NCI-H2196 (cell line): ENCODE measurements at regions not wholly inside any gene's neighbourhood (a gene's known extent, or its start where the extent isn't known, plus 50 kb on each side); places are given as distances from the start of the nearest gene placed in this dataset.
"Not testable (repeated sequence)": the region's sequence is repeated elsewhere in the genome, so short reads cannot be mapped to it uniquely, and the experiment has no call there.

Experiments used
- DNase-seq: peaks from one replicate; lab custom pipeline; 2025; ENCODE audit not compliant: unreplicated experiment; lab: John Stamatoyannopoulos, UW

DNA sequence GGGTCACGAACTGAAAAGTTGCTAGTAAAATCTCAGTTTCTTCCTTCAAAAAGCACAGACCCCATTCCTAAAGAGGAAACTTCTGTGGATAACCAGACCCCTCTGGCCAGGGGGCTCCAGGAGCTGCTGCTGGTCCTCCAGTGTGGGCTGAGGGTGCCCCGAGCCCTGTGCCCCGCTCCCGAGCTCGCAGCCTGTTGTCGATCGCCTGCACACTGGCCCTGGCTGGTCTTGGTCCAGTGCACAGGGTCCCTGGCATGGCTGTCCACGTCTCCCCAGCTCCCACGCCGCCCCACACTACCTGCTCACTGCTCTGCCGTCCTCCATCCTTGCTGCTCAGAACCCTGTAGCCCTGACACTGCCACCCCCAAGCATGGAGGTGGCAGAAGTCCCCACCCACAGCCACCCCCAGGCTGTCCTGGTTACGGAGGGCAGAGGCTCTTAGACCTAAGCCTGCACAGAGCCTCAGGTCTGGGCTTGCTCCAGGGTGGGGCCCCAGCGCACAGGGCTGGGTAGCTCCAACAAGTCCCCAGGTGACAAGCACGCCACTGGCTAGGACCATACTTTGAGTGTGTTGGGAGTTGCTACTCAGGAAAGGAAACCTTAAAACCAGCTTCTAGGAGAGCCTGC, 87.0 kb downstream of the PLXNA1 start:
- DNase-seq = no peak

DNA sequence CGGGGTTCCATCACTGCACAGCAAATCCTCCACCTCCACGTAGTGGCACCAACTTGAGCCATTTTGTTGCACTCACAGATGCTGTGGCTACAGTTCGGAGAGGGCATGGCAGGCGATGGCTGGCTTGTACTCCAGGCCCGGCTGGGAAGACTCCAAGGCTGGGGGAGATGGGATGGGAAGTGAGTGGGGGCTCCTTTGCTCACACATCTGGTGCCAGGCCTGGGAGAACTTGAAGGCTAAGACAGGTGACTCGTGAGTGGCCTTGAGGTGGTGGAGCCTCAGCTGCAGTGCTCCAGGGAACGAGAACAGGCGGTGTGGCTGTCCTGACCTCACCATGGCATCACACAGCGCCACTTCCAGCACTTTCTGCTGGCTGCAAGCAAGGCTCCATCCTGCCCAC, 87.9 kb downstream of the PLXNA1 start:
- DNase-seq = no peak

DNA sequence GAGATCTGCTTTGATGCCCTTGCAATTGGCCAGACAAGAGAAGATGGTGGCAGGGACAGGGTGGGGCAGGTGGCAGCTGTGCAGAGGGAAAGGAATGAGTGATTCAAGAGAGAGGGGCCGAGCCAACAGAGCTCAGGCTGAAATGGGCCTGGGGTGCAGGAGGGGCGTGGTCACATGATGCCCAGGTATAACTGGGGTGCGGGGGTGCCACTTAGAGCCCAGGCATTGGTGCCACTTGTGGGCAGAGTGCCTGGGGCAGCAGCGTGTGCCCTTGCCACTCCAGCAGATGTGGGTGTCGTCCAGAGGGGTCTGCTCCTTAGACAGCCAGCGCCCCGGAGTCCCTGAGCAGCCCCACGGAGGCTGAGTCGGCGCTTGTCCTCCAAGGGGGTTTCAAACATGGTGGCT, 88.7 kb downstream of the PLXNA1 start:
- no peak for DNase-seq

DNA sequence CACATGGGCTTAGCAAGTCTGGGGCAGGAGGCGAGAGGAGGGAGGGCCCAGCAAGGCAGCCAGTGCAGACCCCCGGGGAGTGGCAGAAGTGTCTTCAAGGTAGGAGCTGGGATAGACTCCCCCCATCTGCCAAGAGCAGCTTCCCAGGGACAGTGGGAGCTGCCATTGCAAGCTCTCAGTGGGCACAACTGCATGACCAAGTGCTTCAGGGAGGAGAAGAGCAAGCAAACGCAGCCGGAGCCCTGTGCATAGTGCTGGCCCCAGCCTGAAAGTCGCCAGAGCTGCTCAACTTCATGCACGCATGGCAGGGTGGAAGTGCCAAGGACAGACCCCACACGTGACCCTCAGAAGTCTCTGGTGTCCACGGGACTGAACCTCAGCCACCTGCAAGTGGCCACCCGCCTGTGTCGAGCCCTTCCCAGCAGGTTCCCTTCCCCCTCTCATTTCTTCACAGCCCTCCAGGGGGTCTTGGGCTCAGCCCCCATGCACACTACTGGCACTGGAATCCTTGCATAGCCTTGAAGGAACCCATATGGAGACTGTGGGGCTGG, 89.4 kb downstream of the PLXNA1 start:
- DNase-seq = no peak

DNA sequence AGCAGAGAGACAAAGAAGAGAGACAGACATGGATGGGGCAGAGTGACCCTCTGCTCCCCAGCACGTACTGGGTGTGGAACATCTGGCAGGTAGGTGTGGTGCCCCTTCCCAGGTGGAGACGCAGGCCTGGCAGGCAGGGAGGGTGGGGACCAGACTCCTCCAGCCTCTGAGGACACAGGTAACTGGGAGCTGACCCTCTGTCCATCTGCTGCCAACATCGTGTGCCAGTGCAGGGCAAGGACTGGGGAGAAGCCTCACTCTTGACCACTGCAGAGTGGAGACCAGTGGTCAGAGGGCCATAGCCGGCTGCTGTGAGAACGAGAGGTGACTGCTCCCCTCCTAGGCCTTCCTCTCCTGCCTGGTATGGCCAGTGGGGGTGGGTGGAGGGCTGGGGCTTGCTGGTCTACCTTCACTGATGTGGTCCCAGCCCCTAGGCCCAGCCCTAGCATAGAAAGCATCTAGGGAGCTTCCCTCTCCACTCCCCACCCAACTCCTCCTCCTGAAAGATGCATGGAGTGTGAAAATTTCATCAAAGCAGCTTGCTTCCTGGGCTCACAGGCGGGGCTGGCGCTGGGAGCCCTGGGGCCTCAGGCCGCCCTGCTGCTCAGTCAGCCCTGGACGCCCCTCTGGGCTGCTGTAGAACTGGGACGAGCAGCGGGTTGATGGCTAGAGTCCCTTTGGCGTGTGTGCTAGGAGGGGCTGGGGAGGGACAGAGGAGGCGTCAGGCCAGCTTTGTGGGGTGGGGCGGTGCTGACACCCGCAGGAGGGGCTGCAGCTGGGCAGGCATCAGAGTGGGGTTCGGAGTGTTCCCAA, 90.3 kb downstream of the PLXNA1 start:
- DNase-seq = no peak

DNA sequence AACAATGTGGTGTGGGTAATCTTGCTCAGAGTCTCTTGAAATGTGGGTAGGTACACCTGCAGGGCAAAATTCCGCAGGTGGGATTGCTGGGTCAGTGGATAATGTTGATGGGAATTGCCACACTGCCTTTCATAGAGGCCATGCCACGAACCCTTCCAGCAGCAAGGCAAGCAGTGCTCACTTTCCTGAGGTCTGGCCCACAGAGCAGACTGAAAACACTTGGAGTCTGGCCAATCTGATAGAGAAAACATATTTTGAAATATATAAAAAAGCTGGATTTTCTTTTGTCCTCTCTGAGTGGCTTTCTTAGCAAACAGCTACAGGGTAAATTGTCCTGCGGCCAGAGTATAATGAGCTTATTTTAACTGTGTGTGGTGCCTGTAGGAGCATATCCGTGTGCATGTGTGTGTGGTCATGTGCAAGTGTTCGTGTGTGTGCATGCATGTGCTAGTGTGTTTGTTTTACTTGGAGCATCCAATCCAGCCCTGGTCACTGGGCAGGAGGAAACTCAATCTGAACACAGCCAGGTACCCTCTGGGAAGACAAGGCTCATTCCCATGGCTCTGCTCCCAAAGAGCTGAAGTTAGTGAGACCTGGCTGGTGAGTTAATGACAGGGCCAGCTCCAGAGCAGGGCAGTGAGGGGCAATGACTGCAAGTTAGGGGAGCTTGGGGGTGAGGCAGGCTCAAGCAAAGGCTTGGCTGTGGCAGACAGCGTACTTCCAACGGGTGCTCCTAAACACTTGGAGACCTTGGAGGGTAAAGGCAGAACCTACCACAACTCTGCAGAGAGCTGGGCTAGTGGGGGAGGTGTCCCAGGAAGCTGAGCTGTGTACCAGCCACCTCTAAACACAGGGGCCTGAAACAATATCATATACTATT, 91.3 kb downstream of the PLXNA1 start:
- DNase-seq = peak; percentile 48

DNA sequence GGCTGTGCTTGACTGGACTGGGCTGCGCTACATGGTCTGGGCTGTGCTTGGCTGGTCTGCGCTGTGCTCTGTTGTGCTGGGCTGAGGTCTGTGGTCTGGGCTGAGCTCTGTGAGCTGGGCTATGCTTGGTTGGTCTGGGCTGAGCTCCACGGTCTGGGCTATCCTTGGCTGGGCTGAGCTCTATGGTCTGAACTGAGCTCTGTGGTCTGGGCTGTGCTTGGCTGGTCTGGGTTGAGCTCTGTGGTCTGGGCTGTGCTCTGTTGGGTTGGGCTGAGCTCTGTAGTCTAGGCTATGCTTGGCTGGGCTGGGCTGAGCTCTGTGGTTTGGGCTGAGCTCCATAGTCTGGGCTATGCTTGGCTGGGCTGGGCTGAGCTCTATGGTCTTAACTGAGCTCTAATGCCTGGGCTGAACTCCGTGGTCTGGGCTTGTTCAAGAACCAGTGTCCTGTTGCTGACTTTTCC, 92.0 kb downstream of the PLXNA1 start:
- peak; percentile 42 for DNase-seq

DNA sequence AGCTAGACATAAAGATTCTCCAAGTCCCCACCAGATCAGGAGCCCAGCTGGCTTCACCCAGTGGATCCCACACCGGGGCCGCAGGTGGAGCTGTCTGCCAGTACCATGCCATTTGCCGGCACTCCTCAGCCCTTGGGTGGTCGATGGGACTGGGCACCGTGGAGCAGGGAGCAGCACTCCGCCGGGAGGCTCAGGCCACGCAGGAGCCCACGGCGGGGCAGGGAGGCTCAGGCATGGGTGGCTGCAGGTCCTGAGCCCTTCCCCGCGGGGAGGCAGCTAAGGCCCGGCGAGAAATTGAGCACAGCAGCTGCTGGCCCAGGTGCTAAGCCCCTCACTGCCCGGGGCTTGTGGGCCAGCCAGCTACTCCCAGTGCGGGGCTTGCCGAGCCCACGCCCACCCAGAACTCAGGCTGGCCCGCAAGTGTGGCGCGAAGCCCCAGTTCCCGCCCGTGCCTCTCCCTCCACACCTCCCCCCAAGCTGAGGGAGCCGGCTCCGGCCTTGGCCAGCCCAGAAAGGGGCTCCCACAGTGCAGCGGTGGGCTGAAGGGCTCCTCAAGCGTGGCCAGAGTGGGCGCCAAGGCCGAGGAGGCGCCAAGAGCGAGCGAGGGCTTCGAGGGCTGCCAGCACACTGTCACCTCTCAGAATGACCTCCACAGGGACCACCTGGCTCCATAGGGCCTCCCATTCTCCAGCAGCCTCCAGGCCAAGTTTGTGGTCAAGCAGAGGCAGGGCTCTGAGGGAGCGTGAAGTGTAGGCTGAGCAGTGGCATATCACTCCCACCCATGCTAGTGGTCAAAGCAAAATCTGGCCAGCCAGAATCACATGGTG, 93.5 kb downstream of the PLXNA1 start:
- not testable (repeated sequence) for DNase-seq

DNA sequence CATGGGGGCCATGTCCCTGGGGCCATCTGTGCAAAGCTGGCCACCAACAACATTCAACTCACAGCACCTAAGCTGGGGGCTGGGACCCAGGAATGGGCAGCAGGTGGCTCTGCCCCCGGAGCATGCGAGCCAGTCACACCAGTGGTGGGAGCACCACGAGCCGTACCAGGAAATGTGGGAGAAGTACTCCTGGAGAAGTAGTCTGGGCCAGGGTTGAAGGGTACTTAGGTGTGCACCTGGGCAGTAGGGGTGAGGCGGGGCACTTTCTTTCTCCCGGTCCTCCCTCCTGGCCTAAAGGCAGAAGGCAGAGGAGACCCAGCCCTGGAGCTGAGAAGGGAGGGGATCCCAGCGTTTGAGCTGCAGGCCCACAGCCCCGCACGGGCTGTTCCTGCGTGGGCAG, 94.2 kb downstream of the PLXNA1 start:
- DNase-seq = no peak

DNA sequence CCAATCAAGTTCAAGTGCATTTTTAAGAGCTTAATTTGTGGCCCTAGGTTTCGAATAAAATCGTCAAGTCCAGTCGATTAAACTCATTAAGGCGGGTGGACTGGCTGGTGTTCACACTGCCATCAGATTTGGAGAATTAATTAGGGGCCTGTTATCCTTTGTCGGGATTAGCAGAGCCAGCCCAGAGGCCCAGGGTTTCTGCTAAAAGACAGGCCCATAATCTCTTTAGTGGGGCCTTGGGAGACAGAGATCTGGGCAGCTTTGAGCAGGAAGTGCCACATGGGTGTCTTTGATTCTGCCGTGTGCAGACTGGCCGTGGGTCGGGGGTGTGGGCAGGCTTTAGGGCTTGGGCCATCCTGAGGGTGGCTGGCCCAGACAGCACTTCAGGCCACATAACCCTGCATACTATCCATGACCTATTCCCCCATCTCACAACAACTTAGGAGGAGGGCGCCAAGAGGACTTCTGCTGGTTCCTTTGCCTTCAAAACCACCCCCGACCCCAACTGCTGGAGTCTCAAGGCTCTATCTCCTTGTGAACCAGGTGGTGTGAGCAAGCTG, 94.7 kb downstream of the PLXNA1 start:
- no peak for DNase-seq

DNA sequence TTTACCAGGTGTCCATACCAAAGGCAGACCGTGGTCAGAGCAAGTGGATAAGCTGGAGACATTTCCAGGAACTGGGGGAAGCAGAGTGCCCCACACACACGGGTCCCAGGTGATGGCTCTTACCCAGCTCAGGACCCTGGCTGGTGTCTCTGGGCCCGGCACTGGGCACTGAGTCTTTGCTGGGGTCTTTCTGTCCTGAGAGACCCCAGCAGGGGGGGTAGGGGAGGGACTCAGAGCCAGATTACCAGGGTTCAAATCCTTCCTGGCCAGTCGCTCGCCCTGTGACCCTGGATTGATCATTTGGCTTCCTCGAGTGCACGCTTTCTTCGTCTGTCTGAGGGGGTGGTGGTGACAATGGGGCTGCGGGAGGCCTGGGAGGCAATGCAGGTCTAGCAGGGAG, 95.7 kb downstream of the PLXNA1 start:
- DNase-seq = no peak

DNA sequence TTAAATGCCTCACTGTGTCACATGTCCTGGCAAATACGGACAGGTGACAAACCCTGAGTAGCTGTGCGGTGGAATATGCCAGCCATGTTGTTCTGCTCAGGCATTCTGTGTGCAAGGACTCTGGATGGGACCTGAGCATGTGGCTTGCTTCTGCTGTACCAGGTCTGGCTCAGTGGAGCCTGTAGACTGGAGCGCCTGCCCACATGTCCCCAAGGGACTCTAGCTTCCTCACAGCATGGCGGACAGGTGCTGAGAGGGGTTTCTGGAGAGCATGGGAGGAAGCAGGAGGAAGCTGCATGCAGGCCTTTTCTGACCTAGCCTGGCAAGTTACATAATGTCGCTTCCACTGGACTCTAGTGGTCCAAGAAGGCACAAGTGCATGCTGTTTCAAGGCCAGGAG, 96.3 kb downstream of the PLXNA1 start:
- DNase-seq = no peak

DNA sequence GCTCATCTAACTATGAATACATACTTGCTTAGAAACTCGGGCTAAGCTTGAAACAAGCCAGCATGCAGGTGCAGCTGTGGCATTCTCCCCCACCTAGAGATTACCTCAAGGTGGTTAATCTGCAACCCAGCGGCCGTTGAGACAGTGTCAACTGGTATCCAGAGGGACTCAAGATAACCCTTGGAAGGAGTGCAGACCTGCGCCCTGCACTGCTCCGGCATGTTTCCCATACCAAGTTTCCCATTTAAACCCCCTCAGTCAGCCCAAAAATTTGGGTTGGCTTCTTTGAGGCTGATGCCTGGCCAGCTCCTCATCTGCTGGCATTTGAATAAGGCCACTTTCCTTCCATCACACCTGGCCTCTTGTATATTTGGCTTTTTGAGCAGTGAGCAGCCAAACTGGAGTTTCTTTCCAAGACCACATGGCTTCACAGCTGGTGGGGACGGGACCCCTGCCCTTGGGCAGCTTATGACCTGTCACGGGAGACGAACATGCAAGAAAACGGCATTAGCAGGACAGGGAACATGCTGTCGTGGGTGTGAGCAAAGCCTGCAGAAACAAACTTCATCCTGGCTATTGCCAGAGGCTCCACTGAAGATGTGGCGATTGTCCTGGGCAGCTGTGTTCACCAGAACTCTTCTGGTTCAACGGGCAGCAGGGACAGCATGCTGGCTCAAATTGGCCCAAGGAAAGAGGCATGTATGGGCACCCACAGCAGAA, 98.2 kb downstream of the PLXNA1 start:
- no peak for DNase-seq

DNA sequence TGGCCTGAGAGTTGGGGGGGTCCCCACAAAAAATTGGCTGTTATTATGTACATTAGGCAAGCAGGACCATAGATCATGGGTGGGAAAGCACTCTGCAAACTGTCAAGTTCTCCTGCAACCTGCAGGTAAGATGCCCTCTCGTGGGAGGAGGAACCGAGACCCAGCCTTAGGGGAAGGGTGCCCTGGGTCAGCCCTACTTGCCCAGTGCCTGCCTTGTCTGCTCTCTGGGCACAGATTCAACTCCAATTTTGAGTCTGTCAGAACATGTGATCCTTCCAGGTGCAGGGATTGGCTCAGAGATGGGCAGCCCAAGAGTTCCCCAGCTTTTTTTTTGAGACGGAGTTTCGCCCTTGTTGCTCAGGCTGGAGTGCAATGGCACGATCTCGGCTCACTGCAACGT, 99.2 kb downstream of the PLXNA1 start:
- DNase-seq = no peak

DNA sequence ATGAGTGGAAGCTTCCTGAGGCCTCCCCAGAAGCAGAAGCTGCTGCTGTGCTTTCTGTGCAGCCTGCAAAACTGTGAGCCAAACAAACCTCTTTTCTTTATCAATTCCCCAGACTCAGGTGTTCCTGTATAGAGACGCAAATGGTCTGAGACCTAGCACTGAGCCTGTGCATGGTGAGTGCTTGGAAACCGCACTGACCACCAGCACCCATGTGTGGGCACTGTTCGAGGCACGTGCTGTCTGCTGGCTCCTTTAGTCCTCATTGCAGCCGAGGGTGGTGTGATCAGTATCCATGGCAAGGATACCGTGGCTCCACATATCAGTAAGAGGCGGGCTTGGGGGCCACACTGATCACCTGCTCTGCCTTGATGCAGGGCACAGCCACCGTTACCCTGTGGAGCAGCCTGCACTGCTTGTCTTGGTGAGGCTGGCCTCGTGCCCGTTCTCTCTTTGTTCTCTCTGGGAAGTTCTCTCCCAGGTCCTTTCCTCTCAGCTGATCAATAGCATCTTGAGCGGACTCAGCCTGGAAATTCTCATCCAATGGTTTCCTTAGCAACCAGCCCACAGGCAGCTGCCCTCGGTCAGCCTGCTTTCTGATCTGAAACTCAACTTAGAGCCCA, 101.0 kb downstream of the PLXNA1 start:
- DNase-seq = no peak

DNA sequence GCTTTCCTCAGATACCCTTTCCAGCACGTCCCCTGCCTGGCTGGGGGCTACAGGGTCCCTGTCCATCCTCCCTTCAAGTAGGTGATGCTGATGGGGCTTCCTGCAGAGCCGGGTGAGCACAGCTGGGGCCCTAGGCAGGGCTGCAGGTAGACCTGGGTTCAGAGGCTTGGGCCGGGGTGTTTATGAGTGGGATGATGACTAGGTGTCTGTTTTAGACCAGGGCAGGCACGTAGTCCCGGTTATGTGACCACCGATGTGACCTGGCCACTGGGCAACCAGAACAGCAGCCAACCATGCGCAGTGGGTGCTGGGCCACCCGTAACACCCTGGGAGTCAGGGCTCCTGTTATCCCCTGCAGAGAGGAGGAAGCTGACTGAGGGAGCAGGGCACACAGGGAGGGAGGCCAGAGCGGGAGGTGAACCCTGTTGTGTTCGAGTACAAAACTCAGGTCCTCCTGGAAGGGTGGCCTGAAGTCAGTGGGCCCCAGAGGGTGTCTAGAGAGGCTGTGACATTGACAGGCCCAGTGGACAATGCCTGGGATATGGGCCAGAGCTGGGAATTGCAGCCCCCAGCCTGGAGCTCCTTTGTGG, 101.6 kb downstream of the PLXNA1 start:
- DNase-seq = no peak

DNA sequence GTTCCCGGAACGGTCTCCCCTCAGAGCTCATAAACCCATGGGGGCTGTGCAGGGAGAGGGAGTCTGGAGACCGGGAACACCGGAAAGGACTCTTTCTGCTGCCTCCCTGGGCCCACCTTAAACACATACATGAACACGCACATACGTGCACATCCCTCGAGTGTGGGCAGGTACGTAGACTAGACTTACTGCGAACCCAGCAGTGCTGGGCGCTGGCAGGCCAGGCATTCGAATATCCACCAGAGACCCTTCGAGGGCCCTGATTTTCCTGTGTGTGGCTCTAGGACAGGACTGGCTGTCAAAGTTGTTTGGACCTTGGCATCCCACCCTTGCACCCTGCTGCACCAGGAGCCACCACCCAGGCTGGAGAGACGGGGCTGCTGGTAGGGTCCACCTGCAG, 102.7 kb downstream of the PLXNA1 start:
- no peak for DNase-seq

DNA sequence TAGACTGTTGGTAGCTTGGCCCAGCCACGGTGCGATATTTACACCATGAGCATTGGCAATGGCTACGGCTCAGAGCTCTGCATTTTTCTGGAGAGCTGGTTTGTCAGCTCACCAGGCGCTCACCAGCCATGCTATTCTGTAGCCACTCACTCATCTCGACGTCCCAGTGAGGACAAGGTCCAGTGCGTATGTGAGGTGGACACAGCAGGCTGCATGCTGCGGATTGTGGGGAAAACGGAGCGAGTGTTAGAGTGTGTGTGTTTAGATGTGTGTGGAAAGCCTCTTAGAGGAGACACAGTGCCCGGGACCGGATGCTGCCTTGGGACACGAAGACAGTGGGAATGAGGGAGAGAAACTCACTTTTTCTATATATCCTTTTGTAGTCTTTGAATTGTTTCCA, 103.7 kb downstream of the PLXNA1 start:
- DNase-seq = not testable (repeated sequence)

DNA sequence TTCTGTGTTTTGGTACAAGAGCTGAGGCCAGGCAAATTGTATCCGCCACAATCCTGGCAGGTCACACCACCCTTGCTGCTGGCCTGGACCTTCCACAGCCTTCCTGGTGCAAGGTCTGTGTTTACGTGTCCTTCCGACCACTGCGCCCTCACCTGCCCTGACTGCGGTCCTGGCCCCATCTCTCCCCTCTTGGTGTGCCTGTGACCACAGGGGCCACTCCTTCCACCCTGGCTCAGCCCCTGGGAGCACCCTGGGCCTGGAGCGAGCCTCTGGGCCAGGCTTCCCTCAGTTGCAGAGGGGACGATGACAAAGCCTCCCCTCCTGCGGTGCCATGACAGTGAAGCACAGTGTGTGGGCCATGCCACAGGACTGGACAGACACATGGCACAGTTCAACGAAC, 104.5 kb downstream of the PLXNA1 start:
- no peak for DNase-seq
